ENCODE measurements at regions not wholly inside any gene's neighbourhood (a gene's known extent, or its start where the extent isn't known, plus 50 kb on each side); places are given as distances from the start of the nearest gene placed in this dataset.

GRCh38 chr9:27625751-27626150, 52.5 kb upstream of the C9orf72 start:
- no peak for DNase-seq (ENCODE audit: low read depth, low spot score)

DNA sequence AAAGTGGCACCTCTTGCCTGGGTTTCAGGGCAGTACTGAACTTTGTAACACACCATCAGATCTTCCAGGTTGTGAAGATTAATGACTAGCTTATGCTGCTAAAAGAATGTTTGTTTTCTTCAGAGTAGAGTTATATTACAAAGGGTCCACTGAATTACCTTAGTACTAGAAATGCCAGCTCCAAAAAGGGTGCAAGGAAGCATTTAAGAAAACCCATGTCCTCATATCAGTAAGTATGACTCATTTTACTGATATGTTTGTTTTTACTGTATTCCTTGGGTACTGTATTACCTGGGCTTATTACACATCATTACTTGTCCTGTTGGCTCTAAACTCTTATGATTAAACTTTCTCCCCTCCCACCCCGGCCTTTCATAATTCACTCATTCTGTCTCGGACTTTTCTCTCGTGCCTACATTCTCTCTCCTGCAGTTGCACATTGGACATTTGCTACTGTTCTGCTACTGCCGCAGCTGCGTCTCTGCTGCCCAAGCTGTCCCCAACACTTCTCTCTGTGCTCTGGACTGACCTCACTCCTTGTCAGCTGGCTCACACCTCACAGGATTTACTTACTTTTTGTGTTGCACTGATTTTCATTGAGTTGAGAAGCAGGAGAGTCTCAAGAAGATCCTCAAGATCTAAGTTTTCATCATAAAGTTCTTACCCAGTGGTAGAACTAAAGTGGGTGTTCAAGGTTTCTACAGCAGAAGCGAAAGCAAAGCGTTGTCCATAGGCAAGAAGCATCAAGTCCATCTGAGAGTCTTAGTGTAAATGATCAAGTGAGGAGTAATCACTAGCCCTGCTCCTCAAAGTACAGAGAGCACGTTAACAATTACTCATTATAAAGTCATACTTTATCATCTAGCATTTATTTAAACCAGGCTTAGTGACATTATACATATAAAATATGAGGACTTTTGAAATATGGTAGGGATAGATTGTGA, 53.2 kb upstream of the C9orf72 start:
- DNase-seq (ENCODE audit: low read depth, low spot score) = no peak

DNA sequence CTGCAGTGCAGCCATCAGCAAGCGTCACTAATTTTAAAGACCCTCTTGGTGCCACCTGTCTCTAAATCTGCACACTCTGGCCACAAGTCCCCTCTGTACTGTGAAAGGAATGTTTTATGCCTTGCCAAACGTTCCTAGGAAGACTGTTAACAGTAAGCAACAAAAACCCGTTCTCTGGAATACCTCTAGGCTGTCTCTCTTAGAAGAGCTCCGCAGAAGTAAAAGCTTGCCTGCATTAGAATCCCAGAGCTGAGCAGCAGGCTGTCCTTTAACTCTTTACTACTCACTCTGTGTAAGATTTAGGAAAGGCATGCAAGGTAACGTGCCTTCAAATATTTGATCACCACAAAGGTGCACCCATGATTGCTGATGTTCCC, 53.9 kb upstream of the C9orf72 start:
- no peak for DNase-seq (ENCODE audit: low read depth, low spot score)

DNA sequence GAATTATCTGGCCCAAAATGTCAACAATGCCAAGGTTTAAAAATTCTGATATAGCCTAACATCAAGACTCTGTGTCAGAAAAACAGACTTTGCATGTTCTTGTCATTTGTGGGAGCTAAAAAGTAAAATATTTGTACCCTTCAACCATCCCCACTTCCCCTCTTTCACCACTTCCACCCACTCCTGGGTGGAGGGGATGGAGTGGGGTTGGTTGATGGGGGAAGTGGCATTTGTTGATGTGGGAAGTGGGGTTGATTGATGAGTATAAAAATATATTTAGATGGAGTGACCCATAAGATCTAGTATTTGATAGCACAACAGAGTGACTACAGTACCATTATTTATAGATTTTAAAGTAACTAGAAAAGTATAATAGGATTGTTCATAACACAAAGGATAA, 55.0 kb upstream of the C9orf72 start:
- DNase-seq (ENCODE audit: low read depth, low spot score) = no peak

DNA sequence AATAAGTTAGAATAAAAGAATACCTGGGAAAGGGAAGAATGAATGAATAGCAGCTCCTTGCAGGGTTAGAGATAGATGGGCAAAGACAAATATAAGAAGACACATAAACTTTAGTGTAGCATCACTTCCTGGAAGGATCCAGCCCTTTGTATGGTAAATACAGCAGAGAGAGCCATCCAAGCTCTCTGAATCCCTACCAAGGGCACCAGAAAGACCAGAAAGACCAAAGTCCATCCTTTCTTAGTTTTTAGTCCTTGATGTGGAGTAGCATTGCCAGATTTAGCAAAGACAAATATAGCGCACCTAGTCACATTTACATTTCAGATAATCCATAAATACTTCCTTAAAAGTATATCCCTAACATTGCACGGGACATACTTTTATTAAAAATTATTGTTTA, 56.1 kb upstream of the C9orf72 start:
- DNase-seq (ENCODE audit: low read depth, low spot score) = no peak

- DNase-seq (ENCODE audit: low read depth, low spot score) = no peak
These were observed 59.0 kb upstream of the C9orf72 start for GRCh38 chr9:27632254-27632653.

DNA sequence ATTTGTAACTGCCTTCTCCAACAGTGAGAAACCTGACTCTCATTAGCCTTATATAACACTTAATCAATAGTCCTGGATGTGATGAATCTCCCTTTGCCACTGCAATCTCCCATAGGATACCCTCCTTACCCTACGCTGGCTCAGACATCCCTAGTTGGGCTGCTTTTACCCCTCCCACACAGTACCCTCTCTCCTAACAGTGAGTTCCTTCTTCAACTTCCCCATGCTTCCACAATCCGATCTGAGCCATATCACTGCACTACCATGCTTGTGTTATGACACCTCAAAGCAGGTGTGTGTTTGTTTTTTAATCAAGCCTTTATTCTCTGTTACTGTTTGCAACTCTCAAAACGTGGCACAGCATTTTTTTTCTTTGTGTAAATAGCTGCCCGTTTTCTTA, 60.5 kb upstream of the C9orf72 start:
- no peak for DNase-seq (ENCODE audit: low read depth, low spot score)

GRCh38 chr9:27634879-27635278, 61.6 kb upstream of the C9orf72 start:
- DNase-seq (ENCODE audit: low read depth, low spot score) = no peak

- no peak for DNase-seq (ENCODE audit: low read depth, low spot score)
These were observed 65.4 kb upstream of the C9orf72 start for GRCh38 chr9:27638716-27639115.

DNA sequence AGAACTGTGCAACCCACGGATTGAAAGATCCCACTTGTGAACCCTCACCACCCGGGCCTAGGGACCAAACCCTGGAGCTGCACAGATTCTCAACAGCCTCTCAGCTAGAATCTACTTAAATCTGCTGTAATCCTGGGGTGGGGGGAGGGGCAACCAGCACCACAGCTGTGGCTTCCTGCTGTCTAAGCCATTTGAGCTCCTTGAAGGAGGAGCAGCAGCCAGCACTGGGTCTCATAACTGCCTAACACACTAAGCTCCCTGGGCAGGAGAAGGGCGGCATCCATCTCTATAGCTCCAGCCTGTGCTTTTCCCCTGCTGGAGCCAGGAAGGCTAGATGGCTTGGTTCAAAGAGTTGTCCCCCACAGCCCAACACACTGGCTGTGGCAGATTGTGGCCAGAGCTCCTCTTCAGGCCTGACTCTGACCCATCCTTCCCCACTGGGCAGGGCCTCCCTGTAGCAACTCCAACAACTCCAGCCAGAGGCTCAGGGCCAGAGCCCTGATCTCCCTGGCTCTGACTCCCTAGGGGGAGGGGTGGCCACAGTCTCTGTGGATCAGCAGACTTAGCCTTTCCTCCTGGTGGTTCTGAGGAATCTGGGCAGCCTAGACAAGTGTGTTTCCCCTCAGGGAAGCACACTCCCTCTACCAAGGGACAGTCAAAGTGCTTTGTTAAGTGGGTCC, 72.0 kb upstream of the C9orf72 start:
- no peak for DNase-seq (ENCODE audit: low read depth, low spot score)

GRCh38 chr9:27653246-27653645, 80.0 kb upstream of the C9orf72 start:
- no peak for DNase-seq (ENCODE audit: low read depth, low spot score)

- DNase-seq (ENCODE audit: low read depth, low spot score) = no peak
These were observed 80.7 kb upstream of the C9orf72 start for GRCh38 chr9:27653957-27654356.

- no peak for DNase-seq (ENCODE audit: low read depth, low spot score)
These were observed 81.5 kb upstream of the C9orf72 start for GRCh38 chr9:27654629-27655285.

GRCh38 chr9:27655441-27655840, 82.2 kb upstream of the C9orf72 start:
- DNase-seq (ENCODE audit: low read depth, low spot score) = no peak

- no peak for DNase-seq (ENCODE audit: low read depth, low spot score)
These were observed 85.7 kb upstream of the C9orf72 start for GRCh38 chr9:27659001-27659400.

- no peak for DNase-seq (ENCODE audit: low read depth, low spot score)
These were observed 86.3 kb upstream of the C9orf72 start for GRCh38 chr9:27659571-27659970.

GRCh38 chr9:27660148-27660547, 86.9 kb upstream of the C9orf72 start:
- DNase-seq (ENCODE audit: low read depth, low spot score) = no peak

DNA sequence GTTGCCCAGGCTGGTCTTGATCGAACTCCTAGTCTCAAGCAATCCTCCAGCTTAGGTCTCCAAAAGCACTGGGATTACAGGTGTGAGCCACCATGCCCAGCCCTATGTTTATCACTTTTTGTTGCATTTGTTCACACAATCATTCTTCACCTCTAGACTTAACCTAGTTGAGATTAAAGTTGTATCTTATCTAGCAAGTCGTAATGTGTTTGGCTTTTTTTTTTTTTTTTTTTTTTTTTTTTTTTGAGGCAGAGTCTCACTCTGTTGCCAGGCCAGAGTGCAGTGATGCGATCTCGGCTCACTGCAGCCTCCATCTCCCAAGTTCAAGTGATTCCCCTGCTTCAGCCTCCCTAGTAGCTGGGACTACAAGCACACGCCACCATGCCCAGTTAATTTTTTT, 90.2 kb upstream of the C9orf72 start:
- no peak for DNase-seq (ENCODE audit: low read depth, low spot score)

DNA sequence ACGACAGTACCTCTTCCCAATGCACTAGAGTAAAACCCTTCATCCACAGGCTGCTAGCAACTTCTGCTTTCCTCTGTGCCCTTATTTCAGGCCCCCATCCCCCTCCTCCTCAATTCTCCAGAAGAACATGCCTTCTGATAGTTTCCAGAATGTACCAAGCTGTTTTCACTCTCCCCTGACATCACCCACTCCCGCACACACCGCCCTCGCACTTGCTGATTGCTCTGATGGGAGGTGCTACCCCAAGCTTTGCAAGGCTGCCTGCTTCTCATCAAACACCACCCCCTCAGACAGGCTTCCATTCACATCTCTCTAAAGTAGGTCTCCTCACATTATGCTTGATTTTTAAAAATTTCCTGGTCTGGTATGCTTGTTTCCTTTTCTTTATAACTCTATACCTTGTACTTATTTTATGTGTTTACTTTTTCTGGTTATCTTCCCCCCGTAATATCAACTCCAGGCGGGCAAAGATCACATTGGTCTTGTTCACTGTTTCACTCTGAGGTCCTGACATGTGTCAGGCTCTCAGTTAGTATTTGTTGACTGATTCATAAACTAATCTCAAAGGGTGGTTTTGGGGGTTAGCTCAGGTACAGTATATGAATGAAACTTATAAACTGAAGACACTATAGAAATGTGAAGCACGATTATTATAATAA, 91.0 kb upstream of the C9orf72 start:
- DNase-seq (ENCODE audit: low read depth, low spot score) = no peak

- DNase-seq (ENCODE audit: low read depth, low spot score) = no peak
These were observed 91.9 kb upstream of the C9orf72 start for GRCh38 chr9:27665136-27665535.

DNA sequence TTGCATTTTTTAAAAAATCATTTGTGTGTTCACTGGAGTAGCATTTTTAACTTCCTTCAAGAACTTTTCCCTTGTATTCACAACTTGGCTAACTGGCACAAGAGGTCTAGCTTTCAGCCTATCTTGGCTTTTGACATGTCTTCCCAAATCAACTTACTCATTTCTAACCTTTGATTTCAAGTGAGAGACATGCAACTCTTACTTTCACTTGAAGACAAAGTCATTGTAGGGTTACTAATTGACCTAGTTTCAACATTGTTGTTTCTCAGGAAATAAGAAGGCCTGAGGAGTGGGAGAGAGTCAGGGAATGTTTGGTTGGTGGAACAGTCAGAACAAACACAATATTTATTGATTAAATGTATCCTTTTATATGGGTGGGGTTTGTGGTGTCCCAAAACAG, 95.0 kb upstream of the C9orf72 start:
- no peak for DNase-seq (ENCODE audit: low read depth, low spot score)

GRCh38 chr9:27671636-27672035, 98.4 kb upstream of the C9orf72 start:
- no peak for DNase-seq (ENCODE audit: low read depth, low spot score)
